NCI-H128 (cell line): ENCODE measurements at regions not wholly inside any gene's neighbourhood (a gene's known extent, or its start where the extent isn't known, plus 50 kb on each side); places are given as distances from the start of the nearest gene placed in this dataset.
"Not testable (repeated sequence)": the region's sequence is repeated elsewhere in the genome, so short reads cannot be mapped to it uniquely, and the experiment has no call there.

Source experiments
- DNase-seq: peaks from one replicate; lab custom pipeline; 2025; ENCODE audit not compliant: unreplicated experiment; lab: John Stamatoyannopoulos, UW

GRCh38 chr7:10429511-10429910 lies 544.2 kb upstream of the PHF14 start:
- no peak for DNase-seq

DNA sequence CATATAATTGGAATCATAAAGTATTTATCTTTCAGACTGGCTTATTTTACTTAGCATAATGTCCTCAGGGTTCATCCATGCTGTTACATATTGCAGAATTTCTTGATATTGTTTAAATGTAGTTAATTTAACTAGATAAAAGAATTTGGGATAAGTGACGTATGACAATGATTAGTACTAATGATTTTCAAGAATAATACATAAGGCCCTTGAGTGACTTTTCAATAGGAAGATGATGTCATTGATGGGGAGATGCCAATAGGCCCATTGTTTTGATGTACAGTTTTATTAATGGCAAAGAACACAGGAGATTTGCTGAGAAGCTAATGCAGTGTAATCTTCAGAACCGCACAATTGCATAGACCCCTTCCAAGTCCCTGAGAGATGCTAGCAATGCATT lies 537.4 kb upstream of the PHF14 start:
- DNase-seq, result no peak

GRCh38 chr7:10439027-10439426 lies 534.6 kb upstream of the PHF14 start:
- DNase-seq, result no peak

GRCh38 chr7:10455936-10456335 lies 517.7 kb upstream of the PHF14 start:
- no peak for DNase-seq

DNA sequence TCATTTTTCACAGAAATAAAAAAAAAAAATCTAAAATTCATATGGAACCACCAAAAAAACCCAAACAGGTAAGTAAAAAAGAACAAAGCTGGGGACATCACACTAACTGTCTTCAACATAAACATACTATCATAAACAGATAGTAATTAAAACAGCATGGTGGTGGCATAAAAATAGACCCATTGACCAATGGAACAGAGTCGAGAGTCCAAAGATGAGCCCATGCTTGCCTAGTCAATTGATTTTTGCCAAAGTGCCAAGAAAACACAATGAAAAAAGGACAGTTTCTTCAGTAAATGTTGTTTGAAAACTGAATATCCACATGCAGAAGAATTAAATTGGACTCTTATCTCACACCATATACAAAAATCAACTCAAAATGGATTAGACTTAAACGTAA lies 513.2 kb upstream of the PHF14 start:
- no peak for DNase-seq

DNA sequence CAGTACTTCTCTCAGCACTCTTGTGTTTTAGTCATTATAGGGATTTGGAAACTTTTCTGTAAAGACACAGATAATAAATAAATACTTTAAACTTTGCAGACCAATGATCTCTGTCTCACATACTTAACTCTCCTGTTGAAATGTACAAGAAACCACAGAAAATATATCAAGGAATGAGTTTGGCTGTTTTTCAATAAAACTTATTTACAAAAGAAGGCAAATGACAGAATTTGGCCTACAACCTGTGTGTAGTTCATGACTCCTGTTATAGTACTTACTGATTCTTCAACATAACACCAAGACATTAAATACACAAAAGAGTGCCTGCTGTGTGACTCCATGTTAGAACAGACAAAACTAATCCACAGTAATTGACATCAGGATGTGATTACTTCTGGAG lies 510.0 kb upstream of the PHF14 start:
- no peak for DNase-seq

- DNase-seq, result not testable (repeated sequence)
Measured at GRCh38 chr7:10465536-10465935, 508.1 kb upstream of the PHF14 start.

DNA sequence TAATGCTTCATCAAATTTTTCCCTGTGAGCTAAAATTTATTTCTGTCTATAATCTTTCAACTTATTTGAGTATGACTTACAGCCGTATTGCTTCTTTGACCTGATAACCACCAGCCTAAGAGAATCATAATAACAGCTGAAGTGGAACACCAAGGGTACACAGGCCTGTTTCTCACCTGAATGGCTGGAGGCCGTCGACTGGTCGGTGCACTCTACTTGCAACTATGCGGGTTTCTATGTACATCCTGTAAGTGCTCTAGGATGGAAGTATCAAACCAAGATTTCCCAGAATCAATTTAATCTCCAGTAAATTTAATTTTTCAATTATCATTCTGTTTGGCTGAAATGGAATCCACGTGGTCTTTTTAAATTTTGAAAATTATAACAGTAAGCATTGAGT lies 504.8 kb upstream of the PHF14 start:
- DNase-seq, result no peak

GRCh38 chr7:10469476-10469875 lies 504.2 kb upstream of the PHF14 start:
- no peak for DNase-seq

GRCh38 chr7:10471280-10472058 lies 502.2 kb upstream of the PHF14 start:
- DNase-seq, result no peak

DNA sequence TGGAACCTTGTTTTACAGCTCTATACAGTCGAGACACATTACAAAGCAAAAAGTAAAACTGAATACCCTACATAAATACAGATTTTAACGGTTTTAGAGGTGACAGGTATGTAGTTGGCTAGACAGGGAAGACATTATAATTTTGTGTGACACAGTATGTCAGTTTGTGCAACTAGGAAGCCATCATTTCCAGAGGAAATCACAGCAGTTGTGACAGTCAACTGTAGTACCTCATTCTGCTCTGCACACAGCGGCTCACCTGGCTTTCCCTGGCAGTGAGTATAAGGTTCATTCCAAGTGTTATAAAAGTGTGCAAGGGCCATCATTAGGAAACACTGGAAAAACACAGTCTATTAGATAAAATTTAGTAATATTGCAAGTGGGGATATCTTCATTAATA lies 501.6 kb upstream of the PHF14 start:
- DNase-seq, result no peak

DNA sequence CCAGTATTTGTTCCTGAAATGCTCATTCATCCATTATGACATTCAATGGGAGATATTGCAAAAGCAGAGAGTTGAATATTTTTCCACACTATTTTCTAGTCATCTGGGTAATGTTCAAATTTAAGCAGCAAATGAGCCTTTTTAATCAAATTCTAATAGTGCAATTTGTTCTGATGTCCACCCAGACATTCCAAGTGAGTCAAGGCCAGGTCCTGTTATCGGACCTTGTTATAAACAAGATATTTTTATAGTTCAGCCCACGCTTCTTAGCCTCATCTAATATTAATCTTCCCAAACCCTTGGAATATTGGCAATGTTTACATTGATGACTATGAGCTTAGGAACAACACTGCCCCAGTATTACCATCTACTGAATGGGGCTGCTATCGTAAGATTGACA lies 500.1 kb upstream of the PHF14 start:
- DNase-seq, result no peak

DNA sequence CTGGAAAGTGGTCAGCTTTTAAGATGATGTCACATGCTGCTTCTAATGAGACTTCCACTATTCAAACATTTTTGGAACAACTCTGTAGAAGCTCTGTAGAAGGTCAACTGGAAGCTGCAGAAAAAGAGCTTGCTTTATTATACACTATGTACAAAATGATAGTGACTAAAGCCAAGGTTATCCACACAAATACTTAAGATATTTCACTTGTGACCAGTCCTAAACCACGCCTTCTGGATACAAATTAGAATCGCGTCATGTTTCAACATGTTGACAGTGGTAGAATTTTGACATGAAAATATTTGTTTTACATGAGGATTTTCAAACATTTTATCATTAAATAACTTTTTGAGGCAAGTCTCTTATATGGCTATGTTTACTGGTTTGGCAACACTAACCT lies 499.6 kb upstream of the PHF14 start:
- no peak for DNase-seq

DNA sequence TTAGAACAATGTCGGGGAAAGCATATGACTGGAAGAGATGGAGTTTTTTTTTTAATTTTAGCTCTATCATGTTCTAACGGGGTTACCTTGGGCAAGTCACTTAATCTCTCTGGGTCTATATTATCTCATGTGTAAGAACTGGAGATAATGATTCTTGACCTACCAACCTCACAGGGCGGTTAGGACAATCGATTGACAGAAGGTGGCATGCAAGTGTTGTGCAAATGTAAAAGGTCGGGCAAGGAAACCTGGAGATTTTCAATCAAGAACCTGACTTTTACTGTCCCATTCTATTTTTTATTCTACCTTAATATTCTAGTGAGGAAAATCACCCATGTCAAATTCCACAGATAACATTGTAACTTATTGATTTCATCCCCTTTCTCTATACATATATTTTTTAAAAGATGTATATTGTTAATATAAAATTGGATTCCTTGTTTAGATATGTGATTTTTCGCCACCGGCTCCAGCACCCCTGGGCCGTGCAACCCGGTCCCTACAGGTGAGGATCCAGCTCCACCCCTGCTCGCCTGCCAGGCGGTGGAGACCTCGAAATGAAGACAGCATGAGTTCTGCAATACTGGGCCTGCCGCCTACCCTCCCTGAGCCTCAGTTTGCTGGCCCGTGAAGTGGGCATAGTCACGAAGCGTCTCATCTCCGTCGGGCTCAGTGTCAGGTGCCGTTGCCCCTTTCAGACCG lies 497.6 kb upstream of the PHF14 start:
- no peak for DNase-seq

DNA sequence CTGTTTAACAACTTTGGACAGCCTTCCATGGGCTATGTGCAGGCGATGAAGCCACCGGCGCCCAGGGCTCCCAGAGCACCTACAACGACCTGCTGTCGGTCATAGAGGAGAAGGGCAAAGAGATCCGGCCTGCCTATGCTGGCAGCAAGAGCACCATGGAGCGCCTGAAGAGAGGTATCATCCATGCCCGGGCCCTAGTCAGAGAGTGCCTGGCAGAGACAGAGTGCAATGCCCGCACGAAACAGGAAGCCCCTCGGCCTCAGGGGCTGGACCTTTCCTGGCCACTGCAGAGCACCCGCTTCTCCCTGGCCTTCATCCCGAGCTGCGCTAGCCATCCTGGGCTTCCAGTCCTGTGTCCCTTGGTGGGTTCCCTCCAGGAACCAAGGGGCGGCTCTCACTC lies 497.0 kb upstream of the PHF14 start:
- no peak for DNase-seq

- DNase-seq, result no peak
Measured at GRCh38 chr7:10483671-10484070, 490.0 kb upstream of the PHF14 start.

- DNase-seq, result no peak
Measured at GRCh38 chr7:10484767-10485166, 488.9 kb upstream of the PHF14 start.

- not testable (repeated sequence) for DNase-seq
Measured at GRCh38 chr7:10501206-10501884, 472.3 kb upstream of the PHF14 start.

GRCh38 chr7:10507032-10507431 lies 466.6 kb upstream of the PHF14 start:
- no peak for DNase-seq

DNA sequence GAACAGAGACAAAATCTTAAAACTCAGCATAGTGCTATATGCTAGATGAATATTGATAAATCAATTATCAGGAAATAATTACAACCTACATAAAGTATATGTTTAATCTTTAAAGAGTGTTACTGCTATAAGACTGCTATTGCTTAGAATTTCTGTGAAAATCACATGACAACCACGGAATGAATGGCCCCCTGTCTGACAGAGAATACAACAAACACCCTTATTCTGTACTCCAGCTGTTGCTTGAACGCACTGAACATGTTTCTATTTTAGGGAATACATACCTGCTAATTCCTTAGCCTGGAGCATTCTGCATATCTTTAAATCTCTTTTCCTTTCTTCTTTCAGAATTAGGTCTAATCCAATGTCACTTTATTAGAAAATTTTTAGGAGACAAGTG lies 452.4 kb upstream of the PHF14 start:
- DNase-seq, result no peak

DNA sequence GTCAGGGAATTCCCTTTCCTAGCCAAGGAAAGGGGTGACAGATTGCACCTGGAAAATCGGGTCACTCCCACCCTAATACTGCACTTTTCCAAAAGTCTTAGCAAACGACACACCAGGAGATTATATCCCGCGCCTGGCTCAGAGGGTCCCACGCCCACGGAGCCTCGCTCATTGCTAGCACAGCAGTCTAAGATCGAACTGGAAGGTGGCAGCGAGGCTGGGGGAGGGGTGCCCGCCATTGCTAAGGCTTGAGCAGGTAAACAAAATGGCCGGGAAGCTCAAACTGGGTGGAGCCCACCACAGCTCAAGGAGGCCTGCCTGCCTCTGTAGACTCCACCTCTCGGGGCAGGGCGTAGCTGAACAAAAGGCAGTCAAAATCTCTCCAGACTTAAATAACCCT lies 440.2 kb upstream of the PHF14 start:
- DNase-seq, result not testable (repeated sequence)

DNA sequence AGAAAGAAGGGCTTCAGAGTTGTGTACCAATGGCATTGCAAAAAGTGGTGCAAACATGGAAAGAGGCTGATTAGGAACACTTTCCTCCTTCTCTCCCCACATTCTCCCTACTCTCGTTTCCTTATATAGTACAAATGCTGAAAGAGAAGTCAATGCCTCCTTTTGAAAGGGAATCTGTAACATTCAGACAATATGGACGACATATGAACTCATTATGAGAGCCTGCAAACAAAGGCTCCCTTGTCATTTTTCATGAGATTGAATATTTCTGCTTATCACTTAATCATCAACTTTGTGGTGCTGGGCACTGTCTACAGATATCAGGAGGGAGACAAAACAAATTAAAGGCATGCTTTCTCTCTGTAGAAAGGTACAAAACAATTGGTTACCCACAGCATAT lies 437.1 kb upstream of the PHF14 start:
- DNase-seq, result no peak
